NT2/D1 (cell line): ENCODE measurements at regions not wholly inside any gene's neighbourhood (a gene's known extent, or its start where the extent isn't known, plus 50 kb on each side); places are given as distances from the start of the nearest gene placed in this dataset.

Source experiments
- SUZ12 ChIP-seq: IDR thresholded peaks from 2 replicates; pipeline ENCODE4 v1.6.1; 2011; ENCODE audit not compliant: insufficient read length, insufficient read depth; ENCODE audit errors: extremely low read depth
- YY1 ChIP-seq: IDR thresholded peaks from 2 replicates; pipeline ENCODE4 v1.6.1; 2011; ENCODE audit not compliant: insufficient read length, insufficient read depth
- ZNF274 ChIP-seq: IDR thresholded peaks from 2 replicates; pipeline ENCODE4 v1.6.1; 2011; ENCODE audit warnings: mild to moderate bottlenecking, low read depth, low read length

GRCh38 chr22:44611880-44612496 lies 90.0 kb upstream of the PRR5 start:
- TF ChIP-seq ZNF274 (no peak), YY1 (no peak), SUZ12 (no peak)
